GM19467 (cell line): ENCODE measurements at regions not wholly inside any gene's neighbourhood (a gene's known extent, or its start where the extent isn't known, plus 50 kb on each side); places are given as distances from the start of the nearest gene placed in this dataset.
"Not testable (repeated sequence)": the region's sequence is repeated elsewhere in the genome, so short reads cannot be mapped to it uniquely, and the experiment has no call there.

Source experiments
- ATAC-seq: cut with Tn5 transposase; IDR thresholded peaks from one replicate; pipeline ENCODE4 v1.9.1; 2021; ENCODE audit warnings: mild to moderate bottlenecking, moderate library complexity; ENCODE audit not compliant: unreplicated experiment

GRCh38 chr4:64738240-64738639 is 329.0 kb upstream of the TECRL start:
- ATAC-seq = no peak

- not testable (repeated sequence) for ATAC-seq
Observed at GRCh38 chr4:64737854-64738138, 328.5 kb upstream of the TECRL start.

GRCh38 chr4:64737026-64737853 is 328.0 kb upstream of the TECRL start:
- ATAC-seq = no peak

- ATAC-seq = no peak
Observed at GRCh38 chr4:64729561-64729960, 320.3 kb upstream of the TECRL start.

GRCh38 chr4:64727960-64728359 is 318.7 kb upstream of the TECRL start:
- no peak for ATAC-seq

GRCh38 chr4:64727391-64727790 is 318.1 kb upstream of the TECRL start:
- ATAC-seq = not testable (repeated sequence)

GRCh38 chr4:64724689-64725088 is 315.4 kb upstream of the TECRL start:
- ATAC-seq = no peak

GRCh38 chr4:64721106-64721505 is 311.9 kb upstream of the TECRL start:
- ATAC-seq = no peak

GRCh38 chr4:64718091-64718490 is 308.8 kb upstream of the TECRL start:
- ATAC-seq = no peak

GRCh38 chr4:64715741-64716140 is 306.5 kb upstream of the TECRL start:
- ATAC-seq = no peak

- peak; percentile 63 for ATAC-seq
Observed at GRCh38 chr4:64713256-64713840, 304.1 kb upstream of the TECRL start.

GRCh38 chr4:64712590-64712989 is 303.3 kb upstream of the TECRL start:
- ATAC-seq = no peak

- ATAC-seq = no peak
Observed at GRCh38 chr4:64705989-64706388, 296.7 kb upstream of the TECRL start.

GRCh38 chr4:64698171-64698570 is 288.9 kb upstream of the TECRL start:
- ATAC-seq = no peak

- no peak for ATAC-seq
Observed at GRCh38 chr4:64682946-64683345, 273.7 kb upstream of the TECRL start.

- ATAC-seq = no peak
Observed at GRCh38 chr4:64682481-64682880, 273.2 kb upstream of the TECRL start.

- ATAC-seq = not testable (repeated sequence)
Observed at GRCh38 chr4:64673121-64673520, 263.9 kb upstream of the TECRL start.

- ATAC-seq = no peak
Observed at GRCh38 chr4:64670647-64671046, 261.4 kb upstream of the TECRL start.

- no peak for ATAC-seq
Observed at GRCh38 chr4:64643841-64644240, 234.6 kb upstream of the TECRL start.

- ATAC-seq = no peak
Observed at GRCh38 chr4:64642936-64643335, 233.7 kb upstream of the TECRL start.

GRCh38 chr4:64640402-64640801 is 231.2 kb upstream of the TECRL start:
- not testable (repeated sequence) for ATAC-seq

- ATAC-seq = no peak
Observed at GRCh38 chr4:64625438-64625837, 216.2 kb upstream of the TECRL start.

- no peak for ATAC-seq
Observed at GRCh38 chr4:64617800-64618199, 208.6 kb upstream of the TECRL start.
